Stimulated activated CD8-positive, alpha-beta memory T cell treated with anti-CD3 and anti-CD28 coated beads, Interleukin-12 subunit alpha, Interleukin-12 subunit beta, amount 100 ng/mL, for 1 hour (primary cell): ENCODE measurements at regions not wholly inside any gene's neighbourhood (a gene's known extent, or its start where the extent isn't known, plus 50 kb on each side); places are given as distances from the start of the nearest gene placed in this dataset.
"Not testable (repeated sequence)": the region's sequence is repeated elsewhere in the genome, so short reads cannot be mapped to it uniquely, and the experiment has no call there.

Experiments
- DNase-seq: peaks from one replicate; pipeline ENCODE4 v3.0.0-alpha.2; 2020; ENCODE audit warnings: low read depth

DNA sequence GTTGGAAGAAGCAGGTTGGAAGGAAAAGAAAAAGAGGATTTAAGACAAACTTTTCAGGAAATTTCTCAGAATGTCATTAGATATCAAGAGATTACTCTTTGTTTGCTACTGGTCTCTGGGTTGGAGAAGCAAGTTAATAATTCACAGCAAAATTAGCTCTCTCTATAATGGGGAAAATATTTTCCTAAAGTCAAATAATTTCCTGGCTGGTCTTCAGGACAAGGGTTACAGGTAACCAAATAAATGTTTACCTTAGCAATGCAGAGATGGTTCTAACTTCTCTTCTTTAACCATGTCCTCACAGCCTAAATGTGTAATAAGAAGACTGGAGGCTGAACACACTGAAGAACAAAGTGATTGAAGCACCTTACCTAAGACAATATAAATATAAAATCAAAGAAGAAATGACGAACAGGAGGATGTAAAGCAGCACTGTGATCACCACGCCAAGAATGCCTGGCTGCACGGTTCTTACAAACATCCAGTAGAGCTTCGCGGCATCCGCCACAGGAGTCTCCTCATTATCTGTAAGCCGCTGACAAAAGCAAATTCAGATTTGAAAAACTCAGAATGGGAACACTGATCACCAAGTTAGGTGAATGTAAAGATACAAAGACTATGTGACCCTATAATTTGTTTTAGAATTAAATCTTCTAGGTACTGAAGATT lies 717.5 kb downstream of the TFAP2A start:
- no peak for DNase-seq

DNA sequence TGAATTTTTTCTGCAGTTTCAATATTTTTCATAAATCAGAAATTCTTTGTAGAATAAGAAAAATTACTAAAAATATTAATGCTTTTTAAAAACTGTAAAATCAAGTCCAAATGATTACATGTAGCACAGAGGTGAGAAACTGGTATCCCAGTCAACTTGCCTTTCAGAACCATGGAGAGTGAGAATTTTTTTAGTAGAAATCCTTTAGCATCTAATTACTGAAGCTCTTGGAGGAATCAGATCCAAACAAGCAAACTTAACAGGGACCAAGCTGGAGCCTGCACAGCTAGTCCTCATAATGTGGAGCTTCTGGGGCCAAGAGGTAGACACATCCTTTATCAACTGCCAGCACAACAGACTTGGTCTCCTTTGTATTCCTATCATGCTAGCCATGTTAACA lies 724.5 kb downstream of the TFAP2A start:
- DNase-seq = no peak

DNA sequence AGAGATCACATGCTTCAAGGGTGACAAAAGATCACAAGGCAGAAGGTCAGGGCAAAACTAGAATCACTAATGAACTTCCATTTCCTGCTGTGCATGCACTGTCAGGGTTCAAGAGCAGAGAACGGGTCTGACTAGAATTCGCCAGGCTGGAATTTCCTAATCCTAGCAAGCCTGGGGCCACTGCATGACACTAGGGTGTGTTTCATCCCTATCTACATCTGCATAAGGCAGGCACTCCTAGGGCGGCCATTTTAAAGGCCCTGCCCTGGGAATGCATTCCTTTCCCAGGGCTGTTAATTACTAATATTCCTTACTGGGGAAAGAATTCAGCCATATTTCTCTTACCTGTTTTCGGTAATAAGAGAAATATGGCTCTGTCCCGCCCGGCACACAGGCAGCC lies 734.1 kb downstream of the TFAP2A start:
- DNase-seq = not testable (repeated sequence)

DNA sequence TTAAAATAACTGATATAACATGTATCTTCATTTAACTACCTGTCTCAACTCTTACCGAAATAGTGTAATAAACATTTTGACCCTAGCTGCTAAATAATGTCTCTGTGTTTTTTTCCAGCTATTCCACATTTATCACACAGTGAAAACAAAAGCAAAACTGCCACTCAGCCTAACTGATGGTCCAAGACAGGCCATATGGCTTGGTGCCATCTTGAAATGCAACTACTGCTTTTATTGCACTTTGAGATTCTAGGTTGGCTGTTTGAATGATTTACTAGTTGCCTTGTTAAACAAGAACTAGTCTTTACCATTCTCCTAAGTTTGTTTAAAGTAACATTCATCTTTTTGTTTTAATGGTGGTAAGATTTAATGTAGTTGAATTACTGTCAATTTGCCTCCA lies 739.8 kb downstream of the TFAP2A start:
- no peak for DNase-seq

DNA sequence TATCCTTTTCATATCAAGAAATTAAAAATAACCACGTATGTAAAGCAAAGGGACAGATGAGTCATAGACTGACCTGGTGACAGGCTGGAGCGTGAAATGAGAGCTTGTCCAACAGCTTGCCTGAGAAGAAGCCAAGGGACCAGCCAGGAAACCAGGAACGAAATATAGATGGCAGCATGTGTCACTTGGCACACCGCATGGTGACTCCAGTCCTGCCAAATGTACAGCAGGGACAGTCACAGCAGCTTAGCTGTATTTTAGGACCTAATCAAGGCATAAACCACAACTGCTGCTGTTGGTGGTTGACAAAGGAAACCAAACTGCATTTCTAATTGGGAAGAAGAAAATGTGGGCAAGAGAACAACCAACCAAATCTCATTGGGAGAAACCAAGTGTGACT lies 755.0 kb downstream of the TFAP2A start:
- DNase-seq = no peak

DNA sequence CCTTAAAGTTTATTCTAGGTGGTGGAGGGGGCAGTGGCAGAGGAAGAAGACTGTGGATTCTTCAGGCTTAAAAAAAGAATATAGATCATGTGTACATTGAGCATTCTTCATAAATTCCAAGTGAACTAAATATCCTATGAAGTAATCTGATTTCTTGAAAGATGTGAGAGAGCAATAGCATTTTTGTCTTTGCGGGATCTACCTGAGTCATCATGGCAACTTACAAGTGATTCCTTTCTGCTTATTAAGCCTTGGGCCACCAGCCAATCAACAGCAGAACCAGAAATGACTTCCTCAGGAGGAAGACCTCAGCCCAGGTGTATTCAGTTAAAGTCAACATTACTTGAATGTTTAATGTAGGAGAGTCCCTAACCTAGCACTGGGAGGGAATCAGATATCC lies 756.9 kb downstream of the TFAP2A start:
- DNase-seq = no peak

DNA sequence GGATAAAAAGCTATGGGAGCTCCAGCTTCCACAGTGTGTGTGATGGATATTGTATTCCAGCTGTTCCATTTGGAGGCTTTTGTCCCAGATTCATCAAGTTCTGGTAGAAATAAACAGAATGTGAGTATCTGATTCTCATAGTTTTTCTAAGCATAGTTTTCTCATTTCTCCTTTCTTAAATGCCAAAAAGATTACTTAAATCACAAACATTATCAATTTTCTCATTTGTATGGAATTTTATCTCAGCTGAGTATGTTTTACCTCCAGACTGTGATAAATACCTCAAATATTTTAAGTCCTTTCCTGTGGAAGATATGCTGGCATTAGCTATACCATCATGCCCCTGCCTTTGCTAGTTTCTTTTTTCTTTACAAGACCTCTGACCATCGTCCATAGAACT lies 767.3 kb downstream of the TFAP2A start:
- DNase-seq = no peak

DNA sequence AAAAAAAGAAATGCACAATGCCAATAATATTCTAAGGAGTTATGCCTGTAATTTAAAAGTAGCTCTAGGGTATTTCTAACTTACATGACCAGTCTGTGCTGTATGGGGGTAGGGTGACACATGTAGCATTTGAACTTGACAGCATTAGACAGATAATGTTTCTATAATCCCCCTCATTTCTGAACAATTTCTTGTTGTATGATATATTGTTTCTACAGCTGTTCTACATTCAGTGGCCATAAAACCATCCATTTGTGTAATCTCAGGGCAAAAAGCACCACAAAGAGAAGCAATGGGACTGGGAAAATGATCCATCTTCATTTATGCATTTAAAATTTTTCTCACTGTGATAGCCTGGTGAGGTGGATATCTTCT lies 767.8 kb downstream of the TFAP2A start:
- DNase-seq = no peak

DNA sequence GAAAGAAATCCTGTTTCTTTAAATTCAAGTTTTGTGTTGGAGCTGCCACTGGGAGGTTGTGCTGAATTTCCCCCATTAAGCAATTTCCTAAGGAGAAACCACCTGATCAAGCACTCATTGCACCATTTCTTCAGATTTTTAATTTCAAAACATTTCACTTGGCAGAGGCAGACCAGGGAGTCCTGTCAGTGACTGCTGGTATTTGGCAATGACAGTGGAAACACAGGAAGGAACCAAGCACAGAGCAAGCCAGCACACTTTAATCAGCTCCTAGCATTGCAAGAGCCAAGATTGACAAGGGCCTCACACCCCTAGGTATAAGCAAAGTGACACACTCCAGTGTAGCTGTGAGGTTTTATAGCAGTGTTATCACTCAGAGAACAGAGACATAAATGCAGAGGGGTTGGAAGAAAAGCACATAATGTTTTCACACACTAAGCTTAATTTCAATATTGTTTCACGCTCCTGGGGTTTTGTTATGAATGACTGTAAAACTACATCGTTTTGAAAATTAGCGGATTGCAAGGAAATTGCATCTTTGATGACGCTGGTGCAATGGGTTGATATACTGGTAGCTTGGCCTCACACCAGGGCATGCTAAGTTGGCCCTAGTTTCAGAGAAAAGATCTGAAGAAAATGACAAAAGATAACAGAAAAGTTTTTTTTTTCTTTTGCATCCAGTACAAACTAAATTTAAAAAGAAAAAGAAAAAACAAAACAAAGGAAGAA lies 768.4 kb downstream of the TFAP2A start:
- no peak for DNase-seq

DNA sequence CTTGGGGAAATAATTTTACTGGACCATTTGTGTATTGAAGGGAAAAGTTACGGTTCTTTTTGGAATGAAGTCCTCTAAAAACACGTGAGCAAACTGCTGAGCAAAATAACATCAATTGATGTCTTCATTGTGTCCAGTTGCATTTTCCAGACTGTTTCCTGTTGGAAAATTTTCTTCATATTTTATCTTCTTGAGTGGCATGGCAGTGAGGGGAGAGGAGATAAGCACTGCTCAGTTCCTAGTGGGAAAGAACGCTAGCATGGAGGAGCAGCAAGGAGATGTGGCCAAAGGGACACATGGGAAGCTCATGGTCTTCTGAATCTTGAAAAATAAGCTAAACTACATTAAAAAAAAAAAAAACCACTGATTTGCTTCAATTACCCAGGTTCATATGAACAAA lies 776.0 kb downstream of the TFAP2A start:
- no peak for DNase-seq

DNA sequence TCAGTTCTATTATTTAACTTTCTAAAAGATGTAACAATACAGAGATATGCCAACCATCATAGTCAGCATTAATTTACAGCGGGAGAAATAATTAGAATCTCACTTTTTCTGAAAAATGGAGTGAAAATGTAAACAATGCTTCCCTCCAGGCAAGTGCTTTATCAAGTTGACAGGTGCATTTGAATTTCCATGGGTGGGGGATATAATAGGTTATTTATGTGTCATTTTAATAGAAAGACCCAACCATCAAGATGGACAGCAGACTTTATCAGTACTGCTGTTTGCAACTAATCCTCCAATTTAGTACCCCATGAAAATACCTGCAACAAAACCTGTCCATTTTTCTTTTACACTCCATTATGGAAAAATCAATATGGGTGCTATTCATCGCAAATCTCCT lies 780.1 kb downstream of the TFAP2A start:
- DNase-seq = no peak

DNA sequence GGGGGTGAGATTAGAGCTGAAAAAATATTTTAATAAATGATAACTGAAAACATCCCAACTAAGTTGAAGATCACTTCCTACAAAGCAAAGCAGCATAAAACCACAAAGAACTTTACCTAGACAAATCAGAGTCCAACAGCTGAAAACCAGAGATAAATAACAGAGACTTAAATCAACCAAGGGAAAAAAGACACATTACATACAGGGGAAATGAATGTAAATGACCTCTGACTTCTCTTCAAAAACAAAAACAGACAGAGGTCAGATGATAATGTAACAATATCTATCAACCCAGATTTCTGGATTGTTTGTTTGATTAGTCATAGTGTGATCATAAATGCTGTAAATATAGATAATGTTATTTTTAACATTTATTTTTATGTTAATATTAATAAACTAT lies 782.8 kb downstream of the TFAP2A start:
- no peak for DNase-seq

DNA sequence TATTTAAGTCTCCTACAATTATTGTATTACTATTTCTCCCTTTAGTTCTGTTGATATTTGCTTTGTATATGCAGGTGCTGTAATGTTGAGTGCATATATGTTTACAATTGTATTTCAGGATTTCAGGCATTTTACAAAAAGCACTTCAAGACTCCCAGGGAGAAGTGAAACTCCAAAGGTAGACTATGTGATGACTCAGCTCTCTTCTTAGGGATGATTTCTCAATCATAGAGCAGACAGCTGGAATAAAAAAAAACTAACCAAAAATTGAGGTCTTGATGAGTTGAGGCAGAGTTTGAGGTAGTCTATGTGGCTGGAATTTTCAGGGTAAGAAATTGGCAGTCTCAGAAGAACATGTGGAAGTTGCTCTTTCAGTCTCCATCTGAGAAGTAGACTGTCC lies 786.1 kb downstream of the TFAP2A start:
- DNase-seq = no peak

DNA sequence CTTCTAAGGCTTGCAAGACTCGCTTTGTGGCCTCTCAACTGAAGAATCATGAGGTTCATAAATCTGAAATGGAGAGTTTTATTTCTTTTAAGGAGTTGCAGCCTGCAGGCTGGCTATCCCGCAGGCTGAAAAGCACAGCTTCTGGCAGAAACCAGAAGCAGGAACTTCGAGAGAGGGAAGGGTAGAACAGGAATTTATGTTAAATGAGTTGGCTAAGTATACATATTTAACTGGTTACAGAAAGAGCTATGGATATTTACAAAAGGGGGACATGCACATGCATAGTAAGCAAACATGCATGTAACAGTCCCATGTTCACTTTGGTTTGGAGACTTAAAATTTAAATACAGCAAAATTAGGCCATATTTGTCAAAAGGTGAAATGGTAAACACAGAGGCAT lies 787.0 kb downstream of the TFAP2A start:
- no peak for DNase-seq

DNA sequence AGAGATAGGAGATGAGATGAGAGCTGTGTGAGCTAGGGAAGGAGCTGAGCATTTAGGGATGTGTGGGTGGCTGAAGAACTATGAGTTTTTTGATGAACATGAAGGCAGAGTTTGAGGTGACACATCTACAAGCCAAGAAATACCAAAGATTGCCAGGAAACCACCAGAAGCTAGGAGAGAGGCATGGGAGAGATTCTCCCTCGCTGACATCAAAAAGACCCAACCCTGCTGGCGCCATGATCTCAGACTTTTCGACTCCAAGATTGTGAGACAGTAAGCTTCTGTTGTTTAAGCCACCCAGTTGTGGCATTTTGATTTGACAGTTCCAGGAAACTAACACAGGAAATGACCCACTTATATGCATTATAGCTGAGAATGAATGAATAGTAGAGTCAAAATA lies 790.9 kb downstream of the TFAP2A start:
- no peak for DNase-seq

DNA sequence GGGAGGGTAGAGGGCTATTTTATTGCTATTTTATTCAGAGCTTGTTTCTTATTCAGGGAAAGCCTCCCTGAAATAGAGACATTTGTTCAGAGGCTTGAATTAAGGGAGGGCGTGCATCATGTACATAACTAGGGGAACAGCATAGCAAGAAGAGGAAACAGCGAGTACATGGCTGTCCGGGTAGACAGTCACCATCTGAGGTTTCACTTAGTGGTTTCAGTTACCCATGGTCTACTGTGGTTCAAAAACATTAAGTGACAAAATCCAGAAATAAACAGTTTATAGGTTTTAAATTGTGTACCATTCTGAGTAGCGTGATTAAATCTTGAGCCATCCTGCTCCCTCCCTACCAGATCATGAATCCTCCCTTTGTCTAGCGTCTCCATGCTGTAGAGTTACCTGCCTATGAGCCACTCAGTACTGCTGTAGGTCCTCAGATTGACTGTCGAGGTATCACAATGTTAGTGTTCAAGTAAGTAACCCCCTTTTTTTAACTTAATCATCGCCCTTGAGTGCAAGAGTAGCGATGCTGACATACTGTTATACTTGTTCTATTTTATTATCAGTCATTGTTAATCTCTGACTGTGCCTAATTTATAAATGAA lies 791.5 kb downstream of the TFAP2A start:
- no peak for DNase-seq

DNA sequence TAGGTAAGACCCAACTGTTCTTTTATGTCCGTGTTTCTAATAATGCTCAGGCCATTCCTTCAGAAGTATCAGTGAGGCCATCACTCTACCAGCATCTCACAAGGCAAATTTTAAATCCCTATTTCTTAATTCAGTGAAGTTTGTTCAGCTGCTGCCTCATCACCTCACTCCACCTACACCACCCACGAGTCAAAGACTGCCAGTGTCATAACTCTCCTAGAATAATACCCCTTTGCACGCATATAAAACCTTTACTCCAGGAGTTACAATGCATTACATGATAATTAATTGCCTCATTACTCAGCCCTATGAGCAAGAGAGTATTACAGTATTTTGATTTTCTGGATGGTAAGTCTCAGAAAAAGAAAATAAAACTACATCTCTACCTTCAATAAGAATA lies 793.6 kb downstream of the TFAP2A start:
- no peak for DNase-seq

DNA sequence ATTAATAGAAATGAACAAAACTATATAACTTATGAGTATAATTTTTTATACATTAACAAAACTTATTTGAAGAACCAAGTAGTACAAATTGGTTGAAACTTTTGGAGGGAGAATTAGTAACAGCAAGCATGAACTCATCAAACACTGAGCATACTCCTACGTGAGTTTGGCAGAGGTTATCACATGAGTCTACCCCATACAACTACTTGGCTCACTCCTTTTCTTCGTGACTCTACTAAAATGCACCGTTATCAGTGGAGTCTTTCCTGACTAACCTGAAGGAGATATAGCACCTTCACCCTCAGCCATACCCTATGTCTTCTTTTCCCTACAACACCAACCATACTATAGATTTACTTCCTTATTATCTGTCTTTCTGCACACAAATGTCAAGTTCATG lies 794.2 kb downstream of the TFAP2A start:
- no peak for DNase-seq

DNA sequence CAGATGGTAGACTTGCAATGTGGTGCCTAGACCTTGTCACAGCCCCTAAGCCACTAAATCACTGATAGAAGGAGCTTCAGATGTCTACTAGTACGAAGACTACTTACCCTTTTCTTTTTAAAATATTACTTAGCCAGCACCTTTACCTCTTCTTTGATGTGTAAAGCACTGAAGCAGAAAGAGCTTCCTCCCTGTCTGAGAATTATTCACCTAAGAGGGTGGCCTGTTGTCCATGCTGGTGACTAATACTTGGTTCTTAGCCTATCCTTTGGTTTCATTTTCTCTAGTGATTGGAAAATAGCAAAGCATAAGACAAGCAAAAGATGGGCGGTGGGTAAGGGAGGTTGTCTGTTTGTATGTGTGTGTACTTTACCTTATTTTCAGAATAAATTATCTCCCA lies 794.6 kb downstream of the TFAP2A start:
- no peak for DNase-seq

DNA sequence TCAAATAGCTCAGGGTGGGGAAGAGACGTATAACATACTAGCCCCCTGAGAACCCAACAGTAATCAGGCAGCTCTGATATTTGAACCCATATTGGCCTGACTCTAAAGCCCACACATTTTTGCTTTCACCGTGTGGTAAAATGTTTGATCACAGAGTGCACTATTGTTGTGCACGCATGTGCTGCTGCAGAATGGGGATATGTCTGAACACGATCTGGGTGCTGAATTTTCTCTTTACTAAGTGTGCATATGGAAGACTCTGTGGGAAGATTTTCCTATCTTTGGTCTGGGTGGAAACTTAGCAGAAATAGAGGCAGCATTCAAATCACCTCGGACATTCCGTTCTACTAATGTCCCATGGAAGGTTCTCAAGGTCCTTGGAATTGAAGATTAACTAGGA lies 800.1 kb downstream of the TFAP2A start:
- no peak for DNase-seq

DNA sequence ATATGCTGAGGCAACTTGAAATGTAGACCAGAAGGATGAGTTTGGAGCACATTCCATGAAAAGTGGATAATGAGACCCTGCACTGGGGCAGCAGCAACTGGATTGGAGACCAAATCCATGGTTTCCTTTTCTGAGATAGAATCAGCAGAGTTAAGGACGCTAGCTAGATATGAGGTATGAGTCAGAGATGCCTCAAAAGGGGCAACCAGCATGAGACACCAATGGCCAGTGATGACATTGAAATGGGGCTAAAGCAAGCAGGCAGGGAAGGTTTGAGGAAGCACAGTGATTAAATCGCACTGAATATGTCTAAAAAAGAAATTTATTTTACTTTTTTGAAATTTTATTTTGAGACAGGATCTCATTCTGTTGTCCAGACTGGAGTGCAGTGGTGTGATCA lies 802.4 kb downstream of the TFAP2A start:
- DNase-seq = no peak

DNA sequence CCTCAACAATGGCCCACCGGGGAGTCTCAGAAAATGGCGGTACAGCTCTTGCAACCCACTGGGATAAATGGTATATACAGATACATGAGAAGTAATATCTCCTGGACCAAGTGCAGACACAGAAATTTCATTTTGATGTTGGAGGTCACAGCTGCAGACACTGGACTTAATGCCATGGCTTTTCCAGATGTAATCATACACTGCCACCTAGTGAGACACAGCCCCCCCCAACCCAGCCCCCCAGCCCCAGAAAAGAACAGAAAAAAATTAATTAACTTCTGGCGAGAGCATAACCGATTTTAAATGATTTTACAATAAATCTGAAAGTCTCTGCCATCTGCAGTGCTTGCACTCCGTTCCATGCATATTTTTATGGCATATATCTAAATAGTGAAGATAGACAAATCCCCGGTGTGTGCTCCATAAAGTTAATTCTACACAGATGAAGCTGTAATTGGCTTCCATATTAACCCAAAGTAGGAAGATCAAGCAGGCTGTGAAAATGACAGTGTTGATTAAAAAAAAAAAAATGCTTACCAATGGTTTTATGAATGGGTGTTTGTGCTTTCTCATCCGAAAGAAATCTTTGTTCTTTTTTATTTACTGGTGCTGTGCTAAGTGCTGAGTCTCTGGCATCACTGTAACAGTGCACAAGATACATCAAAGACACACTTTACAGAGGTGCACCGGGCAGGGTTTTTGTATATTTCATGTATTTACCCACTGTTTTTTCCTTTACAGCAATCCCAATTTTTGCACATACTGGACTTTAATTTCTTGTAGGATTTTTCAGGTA lies 804.1 kb downstream of the TFAP2A start:
- no peak for DNase-seq
